GM23338 (cell line): ENCODE measurements at regions not wholly inside any gene's neighbourhood (a gene's known extent, or its start where the extent isn't known, plus 50 kb on each side); places are given as distances from the start of the nearest gene placed in this dataset.

Experiments
- ATAC-seq: fragments of 200-7000 bp; cut with Tn5 transposase; 3 replicates; pipeline ENCODE4 v1.9.1; 2020
- DNase-seq: peaks from one replicate; pipeline ENCODE4 v3.0.0-alpha.2; 2015; ENCODE audit warnings: low spot score
- H2AFZ ChIP-seq: fragments of 200-600 bp; sonication (generic); 2 replicates; pipeline ENCODE4 v1.8.0; 2016; ENCODE audit warnings: antibody characterized with exemption, mild to moderate bottlenecking, moderate library complexity
- H3F3A ChIP-seq: fragments of 200-600 bp; sonication (generic); replicated peaks from 2 replicates; pipeline ENCODE4 v1.8.0; 2017; ENCODE audit warnings: antibody characterized with exemption, mixed run types, low read depth
- H3K27ac ChIP-seq: fragments of 200-600 bp; sonication (generic); 2 replicates; pipeline ENCODE4 v1.6.1; 2016; ENCODE audit warnings: low read depth
- H3K27me3 ChIP-seq: fragments of 200-600 bp; sonication (generic); 2 replicates; pipeline ENCODE4 v1.8.0; 2016; ENCODE audit warnings: mild to moderate bottlenecking, mixed run types, moderate library complexity; ENCODE audit not compliant: insufficient read depth
- H3K36me3 ChIP-seq: fragments of 200-600 bp; sonication (generic); 2 replicates; pipeline ENCODE4 v1.8.0; 2016; ENCODE audit warnings: mild to moderate bottlenecking; ENCODE audit not compliant: insufficient read depth
- H3K4me1 ChIP-seq: fragments of 200-600 bp; sonication (generic); 2 replicates; pipeline ENCODE4 v1.8.0; 2016; ENCODE audit warnings: mild to moderate bottlenecking, moderate library complexity; ENCODE audit not compliant: insufficient read depth
- H3K4me2 ChIP-seq: fragments of 200-600 bp; sonication (generic); 2 replicates; pipeline ENCODE4 v1.7.1; 2017; ENCODE audit warnings: mixed run types
- H3K4me3 ChIP-seq: fragments of 200-600 bp; sonication (generic); 2 replicates; pipeline ENCODE4 v1.6.1; 2016; ENCODE audit warnings: mixed run types
- H3K79me2 ChIP-seq: fragments of 200-600 bp; sonication (generic); replicated peaks from 2 replicates; pipeline ENCODE4 v1.8.0; 2017; ENCODE audit warnings: mild to moderate bottlenecking; ENCODE audit not compliant: insufficient read depth
- H3K9me2 ChIP-seq: fragments of 200-600 bp; sonication (generic); 2 replicates; pipeline ENCODE4 v1.8.0; 2017; ENCODE audit not compliant: insufficient read depth
- H4K20me1 ChIP-seq: fragments of 200-600 bp; sonication (generic); replicated peaks from 2 replicates; pipeline ENCODE4 v1.8.0; 2017; ENCODE audit warnings: mild to moderate bottlenecking; ENCODE audit not compliant: insufficient read depth
- H3K27ac Mint-ChIP-seq: 2 replicates; pipeline ENCODE4 v1.8.0; 2020; ENCODE audit warnings: inconsistent platforms, mild to moderate bottlenecking, moderate library complexity, mixed read lengths
- H3K27me3 Mint-ChIP-seq: 3 replicates; pipeline ENCODE4 v1.8.0; 2022; ENCODE audit warnings: low read depth, mild to moderate bottlenecking, moderate library complexity, mixed read lengths, inconsistent platforms; ENCODE audit not compliant: insufficient read depth, poor library complexity
- H3K36me3 Mint-ChIP-seq: 3 replicates; pipeline ENCODE4 v1.8.0; 2021; ENCODE audit warnings: low read depth, mild to moderate bottlenecking, inconsistent platforms, moderate library complexity, mixed read lengths
- H3K4me1 Mint-ChIP-seq: 3 replicates; pipeline ENCODE4 v1.8.0; 2020; ENCODE audit warnings: mild to moderate bottlenecking, inconsistent platforms, mixed read lengths
- H3K4me3 Mint-ChIP-seq: 3 replicates; pipeline ENCODE4 v1.8.0; 2021; ENCODE audit warnings: moderate library complexity, mild to moderate bottlenecking, inconsistent platforms, mixed read lengths
- H3K9me3 Mint-ChIP-seq: 3 replicates; pipeline ENCODE4 v1.8.0; 2020; ENCODE audit warnings: moderate library complexity, mild to moderate bottlenecking, inconsistent platforms, mixed read lengths
- CREB1 ChIP-seq: fragments of 250-450 bp; sonication (Bioruptor Pico); IDR thresholded peaks from 2 replicates; pipeline ENCODE4 v1.5.0; 2020; ENCODE audit warnings: low read depth, mild to moderate bottlenecking, moderate library complexity
- EZH2 ChIP-seq: fragments of 200-600 bp; sonication (generic); IDR thresholded peaks from one replicate; pipeline ENCODE4 v1.8.0; 2017; ENCODE audit warnings: antibody characterized with exemption, mild to moderate bottlenecking, low read depth; ENCODE audit not compliant: unreplicated experiment
- EZH2phosphoT487 ChIP-seq: fragments of 200-600 bp; sonication (generic); IDR thresholded peaks from one replicate; pipeline ENCODE4 v1.8.1; 2018; ENCODE audit warnings: antibody characterized with exemption; ENCODE audit not compliant: unreplicated experiment
- JUNB ChIP-seq: IDR thresholded peaks from one replicate; pipeline ENCODE4 v1.6.1; 2016; ENCODE audit warnings: antibody characterized with exemption; ENCODE audit not compliant: unreplicated experiment
- NANOG ChIP-seq: IDR thresholded peaks from 2 replicates; pipeline ENCODE4 v1.6.1; 2016; ENCODE audit warnings: antibody characterized with exemption, borderline replicate concordance
- POLR2AphosphoS5 ChIP-seq: IDR thresholded peaks from 2 replicates; pipeline ENCODE4 v1.6.1; 2016; ENCODE audit warnings: antibody characterized with exemption, low read depth
- STAT1 ChIP-seq: IDR thresholded peaks from one replicate; pipeline ENCODE4 v1.6.1; 2016; ENCODE audit warnings: antibody characterized with exemption; ENCODE audit not compliant: unreplicated experiment
- ZNF114 ChIP-seq: fragments of 250-450 bp; sonication (Bioruptor Pico); IDR thresholded peaks from 2 replicates; pipeline ENCODE4 v1.5.0; 2020; ENCODE audit warnings: mild to moderate bottlenecking, moderate library complexity
- ZNF331 ChIP-seq: fragments of 250-450 bp; sonication (Bioruptor Pico); IDR thresholded peaks from 2 replicates; pipeline ENCODE4 v1.5.0; 2020; ENCODE audit warnings: low read depth, mild to moderate bottlenecking, moderate library complexity
- ZNF462 ChIP-seq: fragments of 250-450 bp; sonication (Bioruptor Pico); IDR thresholded peaks from 2 replicates; pipeline ENCODE4 v1.5.0; 2020; ENCODE audit warnings: mild to moderate bottlenecking, moderate library complexity
- TF ChIP-seq, protein P1 (sequence below): IDR thresholded peaks from one replicate; pipeline ENCODE4 v1.6.1; 2018; ENCODE audit warnings: antibody characterized with exemption; ENCODE audit not compliant: unreplicated experiment

DNA sequence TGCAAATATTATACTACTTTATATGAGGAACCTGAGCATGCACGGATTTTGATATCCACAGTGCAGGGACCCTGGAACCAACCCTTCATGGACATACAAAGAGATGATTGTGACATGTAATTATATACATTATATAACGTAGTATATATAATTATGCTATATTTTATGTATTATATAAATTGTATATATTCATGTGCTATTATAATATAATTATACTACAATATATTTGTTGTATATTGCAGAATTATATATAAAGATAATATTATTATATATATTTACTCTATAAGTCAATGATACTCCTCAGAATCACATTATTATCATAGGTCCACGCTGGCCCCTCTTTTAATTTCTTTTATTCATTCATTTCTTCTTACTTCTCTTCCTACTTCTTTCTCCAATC lies 70.9 kb downstream of the TNFSF18 start:
- no peak overlapping the region for H3K4me2 ChIP-seq
- Mint-ChIP-seq H3K27ac (no peak overlapping the region), H3K4me1 (peaks cover 3% of the 10 kb centered on the region; the same call in 1 of the 3 replicates), H3K9me3 (peaks cover 2% of the 10 kb centered on the region; the same call in 2 of the 3 replicates), H3K4me3 (no peak overlapping the region), H3K36me3 (no peaks in the 10 kb centered on the region; the same call in 2 of the 3 replicates), H3K27me3 (peaks cover 3% of the 10 kb centered on the region)
- no peak overlapping the region for H3K27ac ChIP-seq
- H2AFZ ChIP-seq, result no peak overlapping the region
- H3K36me3 ChIP-seq, result no peaks in the 10 kb centered on the region
- DNase-seq (no peak), ATAC-seq (no peak)
- no peak overlapping the region for H3K4me3 ChIP-seq
- H3F3A ChIP-seq, result no peaks in the 10 kb centered on the region
- H3K4me1 ChIP-seq, result no peaks in the 10 kb centered on the region
- H4K20me1 ChIP-seq, result no peaks in the 10 kb centered on the region
- no peaks in the 10 kb centered on the region for H3K79me2 ChIP-seq
- no peaks in the 10 kb centered on the region for H3K9me2 ChIP-seq
- TF ChIP-seq STAT1 (no peak), JUNB (no peak), NANOG (no peak), CREB1 (CRISPR knock-in tag) (no peak), ZNF462 (CRISPR knock-in tag) (no peak), ZNF114 (CRISPR knock-in tag) (no peak), EZH2phosphoT487 (no peak), EZH2 (no peak), POLR2AphosphoS5 (no peak), ZNF331 (CRISPR knock-in tag) (no peak)
- TF ChIP-seq, protein P1, sequence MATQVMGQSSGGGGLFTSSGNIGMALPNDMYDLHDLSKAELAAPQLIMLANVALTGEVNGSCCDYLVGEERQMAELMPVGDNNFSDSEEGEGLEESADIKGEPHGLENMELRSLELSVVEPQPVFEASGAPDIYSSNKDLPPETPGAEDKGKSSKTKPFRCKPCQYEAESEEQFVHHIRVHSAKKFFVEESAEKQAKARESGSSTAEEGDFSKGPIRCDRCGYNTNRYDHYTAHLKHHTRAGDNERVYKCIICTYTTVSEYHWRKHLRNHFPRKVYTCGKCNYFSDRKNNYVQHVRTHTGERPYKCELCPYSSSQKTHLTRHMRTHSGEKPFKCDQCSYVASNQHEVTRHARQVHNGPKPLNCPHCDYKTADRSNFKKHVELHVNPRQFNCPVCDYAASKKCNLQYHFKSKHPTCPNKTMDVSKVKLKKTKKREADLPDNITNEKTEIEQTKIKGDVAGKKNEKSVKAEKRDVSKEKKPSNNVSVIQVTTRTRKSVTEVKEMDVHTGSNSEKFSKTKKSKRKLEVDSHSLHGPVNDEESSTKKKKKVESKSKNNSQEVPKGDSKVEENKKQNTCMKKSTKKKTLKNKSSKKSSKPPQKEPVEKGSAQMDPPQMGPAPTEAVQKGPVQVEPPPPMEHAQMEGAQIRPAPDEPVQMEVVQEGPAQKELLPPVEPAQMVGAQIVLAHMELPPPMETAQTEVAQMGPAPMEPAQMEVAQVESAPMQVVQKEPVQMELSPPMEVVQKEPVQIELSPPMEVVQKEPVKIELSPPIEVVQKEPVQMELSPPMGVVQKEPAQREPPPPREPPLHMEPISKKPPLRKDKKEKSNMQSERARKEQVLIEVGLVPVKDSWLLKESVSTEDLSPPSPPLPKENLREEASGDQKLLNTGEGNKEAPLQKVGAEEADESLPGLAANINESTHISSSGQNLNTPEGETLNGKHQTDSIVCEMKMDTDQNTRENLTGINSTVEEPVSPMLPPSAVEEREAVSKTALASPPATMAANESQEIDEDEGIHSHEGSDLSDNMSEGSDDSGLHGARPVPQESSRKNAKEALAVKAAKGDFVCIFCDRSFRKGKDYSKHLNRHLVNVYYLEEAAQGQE, result no peak
- no peaks in the 10 kb centered on the region for H3K27me3 ChIP-seq
